H9 (cell line): ENCODE measurements at regions not wholly inside any gene's neighbourhood (a gene's known extent, or its start where the extent isn't known, plus 50 kb on each side); places are given as distances from the start of the nearest gene placed in this dataset.

Experiments
- DNase-seq: peaks from one replicate; pipeline ENCODE4 v3.0.0-alpha.2; 2017
- H2AFZ ChIP-seq: one replicate; pipeline ENCODE4 v1.6.1; 2013; ENCODE audit warnings: mild to moderate bottlenecking, low read length, control low read depth, moderate library complexity
- H2AK5ac ChIP-seq: 2 replicates; pipeline ENCODE4 v1.6.1; 2013; ENCODE audit warnings: low read length, control low read depth, mixed read lengths; ENCODE audit not compliant: insufficient read length
- H2BK120ac ChIP-seq: one replicate; pipeline ENCODE4 v1.6.1; 2013; ENCODE audit warnings: low read depth, mild to moderate bottlenecking, low read length, control low read depth, inconsistent platforms; ENCODE audit not compliant: poor library complexity, severe bottlenecking
- H2BK12ac ChIP-seq: 2 replicates; pipeline ENCODE4 v1.6.1; 2013; ENCODE audit warnings: low read length, control low read depth, mixed read lengths, low read depth; ENCODE audit not compliant: insufficient read length
- H2BK15ac ChIP-seq: 2 replicates; pipeline ENCODE4 v1.6.1; 2013; ENCODE audit warnings: low read depth, low read length, control low read depth
- H2BK20ac ChIP-seq: one replicate; pipeline ENCODE4 v1.6.1; 2013; ENCODE audit warnings: low read depth, mild to moderate bottlenecking, low read length, control low read depth, inconsistent platforms; ENCODE audit not compliant: poor library complexity, severe bottlenecking
- H2BK5ac ChIP-seq: 2 replicates; pipeline ENCODE4 v1.6.1; 2013; ENCODE audit warnings: low read length, control low read depth, mixed read lengths; ENCODE audit not compliant: insufficient read length
- H3K14ac ChIP-seq: 2 replicates; pipeline ENCODE4 v1.6.1; 2013; ENCODE audit warnings: low read length, control low read depth; ENCODE audit not compliant: insufficient read depth
- H3K18ac ChIP-seq: 2 replicates; pipeline ENCODE4 v1.6.1; 2013; ENCODE audit warnings: low read depth, mild to moderate bottlenecking, mixed read lengths, low read length, control low read depth; ENCODE audit not compliant: insufficient read length
- H3K23ac ChIP-seq: 2 replicates; pipeline ENCODE4 v1.6.1; 2013; ENCODE audit warnings: low read length, control low read depth, mixed read lengths, low read depth; ENCODE audit not compliant: insufficient read length
- H3K23me2 ChIP-seq: 2 replicates; pipeline ENCODE4 v1.6.1; 2013; ENCODE audit warnings: low read depth, mild to moderate bottlenecking, mixed read lengths, low read length, control low read depth; ENCODE audit not compliant: insufficient read length, poor library complexity, severe bottlenecking
- H3K27ac ChIP-seq: 2 replicates; pipeline ENCODE4 v1.5.1; 2013; ENCODE audit warnings: low read length, control low read depth, mixed read lengths, low read depth; ENCODE audit not compliant: insufficient read length
- H3K27me3 ChIP-seq: 2 replicates; pipeline ENCODE4 v1.6.1; 2013; ENCODE audit warnings: low read length, control low read depth, inconsistent platforms; ENCODE audit not compliant: insufficient read depth
- H3K4ac ChIP-seq: 2 replicates; pipeline ENCODE4 v1.6.1; 2013; ENCODE audit warnings: low read depth, mild to moderate bottlenecking, control low read depth, inconsistent platforms, low read length, moderate library complexity
- H3K4me1 ChIP-seq: 2 replicates; pipeline ENCODE4 v1.6.1; 2013; ENCODE audit warnings: low read length, control low read depth, inconsistent platforms; ENCODE audit not compliant: insufficient read depth
- H3K4me2 ChIP-seq: 2 replicates; pipeline ENCODE4 v1.6.1; 2013; ENCODE audit warnings: low read length, control low read depth, mixed read lengths; ENCODE audit not compliant: insufficient read length, insufficient read depth
- H3K56ac ChIP-seq: 2 replicates; pipeline ENCODE4 v1.6.1; 2013; ENCODE audit warnings: low read depth, mild to moderate bottlenecking, mixed read lengths, low read length, control low read depth; ENCODE audit not compliant: insufficient read length
- H3K79me1 ChIP-seq: 2 replicates; pipeline ENCODE4 v1.6.1; 2013; ENCODE audit warnings: low read depth, mild to moderate bottlenecking, moderate library complexity, low read length, control low read depth, inconsistent platforms; ENCODE audit not compliant: insufficient read depth, poor library complexity, severe bottlenecking
- H3K79me2 ChIP-seq: 2 replicates; pipeline ENCODE4 v1.6.1; 2013; ENCODE audit warnings: low read length, control low read depth, inconsistent platforms; ENCODE audit not compliant: insufficient read depth
- H3K9ac ChIP-seq: 2 replicates; pipeline ENCODE4 v1.6.1; 2013; ENCODE audit warnings: low read length, control low read depth, mixed read lengths; ENCODE audit not compliant: insufficient read length; ENCODE audit errors: extremely low read depth
- H3K9me3 ChIP-seq: one replicate; pipeline ENCODE4 v1.6.1; 2013; ENCODE audit warnings: low read depth, low read length, inconsistent platforms; ENCODE audit not compliant: control insufficient read depth
- H3T11ph ChIP-seq: one replicate; pipeline ENCODE4 v1.6.1; 2013; ENCODE audit warnings: mild to moderate bottlenecking, low read length, control low read depth, inconsistent platforms
- H4K20me1 ChIP-seq: one replicate; pipeline ENCODE4 v1.6.1; 2013; ENCODE audit not compliant: control insufficient read depth, insufficient read length, insufficient read depth
- H4K5ac ChIP-seq: 2 replicates; pipeline ENCODE4 v1.6.1; 2013; ENCODE audit warnings: low read depth, mild to moderate bottlenecking, mixed read lengths, low read length, control low read depth; ENCODE audit not compliant: insufficient read length
- H4K8ac ChIP-seq: replicated peaks from 2 replicates; pipeline ENCODE4 v1.6.1; 2013; ENCODE audit warnings: low read length, control low read depth, mixed read lengths, low read depth; ENCODE audit not compliant: insufficient read length
- H4K91ac ChIP-seq: 2 replicates; pipeline ENCODE4 v1.6.1; 2013; ENCODE audit warnings: low read depth, mild to moderate bottlenecking, moderate library complexity, mixed read lengths, low read length, control low read depth; ENCODE audit not compliant: insufficient read length
- H3K27ac Mint-ChIP-seq, 3 experiments: 2 replicates in 2 of 3; 3 replicates in 1 of 3; pipeline ENCODE4 v1.8.0; 2020 to 2021; ENCODE audit warnings: mixed read lengths in 3 of 3, mild to moderate bottlenecking in 1 of 3, moderate library complexity in 1 of 3
- H3K27me3 Mint-ChIP-seq: 2 replicates; pipeline ENCODE4 v1.8.0; 2021; ENCODE audit warnings: low read depth, mild to moderate bottlenecking, moderate library complexity, mixed read lengths
- H3K36me3 Mint-ChIP-seq, 3 experiments: 2 replicates in 2 of 3; 3 replicates in 1 of 3; pipeline ENCODE4 v1.8.0; 2020 to 2021; ENCODE audit warnings: low read depth in 3 of 3, mixed read lengths in 3 of 3; ENCODE audit not compliant: insufficient read depth in 1 of 3
- H3K4me1 Mint-ChIP-seq, 2 experiments: 2 replicates each; pipeline ENCODE4 v1.8.0; 2020; ENCODE audit warnings: mixed read lengths in 2 of 2
- H3K4me3 Mint-ChIP-seq, 2 experiments: 2 replicates in 1 of 2; 3 replicates in 1 of 2; pipeline ENCODE4 v1.8.0; 2020 to 2021; ENCODE audit warnings: mild to moderate bottlenecking in 2 of 2, mixed read lengths in 2 of 2, moderate library complexity in 1 of 2
- H3K9me3 Mint-ChIP-seq, 2 experiments: 2 replicates in 1 of 2; 3 replicates in 1 of 2; pipeline ENCODE4 v1.8.0; 2020; ENCODE audit warnings: mild to moderate bottlenecking in 2 of 2, mixed read lengths in 2 of 2, moderate library complexity in 1 of 2
- CTCF ChIP-seq: fragments of 200-600 bp; sonication (generic); conservative IDR thresholded peaks from 3 replicates; pipeline ENCODE4 v1.8.0; 2021; ENCODE audit warnings: antibody characterized with exemption, mild to moderate bottlenecking
- WGBS: extraction: QIAGEN DNeasy Blood & Tissue Kit; methylation state at CpG from one replicate; pipeline ENCODE4 v1.1.7; 2013; ENCODE audit warnings: missing lambda C conversion rate, low lambda C conversion rate, mixed read lengths; ENCODE audit not compliant: insufficient read length; ENCODE audit errors: extremely low coverage; 5-methylcytosine and 5-hydroxymethylcytosine counted together

- Histone ChIP-seq H3K4me2 (no peak overlapping the region), H4K91ac (no peak overlapping the region), H3K79me2 (no peaks in the 10 kb centered on the region), H2BK5ac (no peak overlapping the region), H2AFZ (no peak overlapping the region), H3K14ac (no peak overlapping the region), H3K4me1 (peaks cover 6% of the 10 kb centered on the region; the same call in 1 of the 2 replicates), H3K79me1 (no peaks in the 10 kb centered on the region), H2BK12ac (no peak overlapping the region), H2BK120ac (no peak overlapping the region), H4K8ac (no peak overlapping the region), H3K4ac (no peak overlapping the region), H2AK5ac (no peak overlapping the region), H3K9me3 (no peaks in the 10 kb centered on the region), H3K27me3 (no peaks in the 10 kb centered on the region), H3K23me2 (no peaks in the 10 kb centered on the region), H3K18ac (no peak overlapping the region), H2BK15ac (no peak overlapping the region), H3K9ac (no peak overlapping the region), H3K23ac (no peak overlapping the region), H3K56ac (no peak overlapping the region), H2BK20ac (no peak overlapping the region), H4K5ac (no peak overlapping the region), H4K20me1 (no peaks in the 10 kb centered on the region), H3T11ph (no peak overlapping the region), H3K27ac (no peak overlapping the region)
- TF ChIP-seq CTCF: no peak
- Mint-ChIP-seq H3K4me3 (no peak overlapping the region), H3K27me3 (no peaks in the 10 kb centered on the region), H3K9me3 (no peaks in the 10 kb centered on the region), H3K36me3 (no peaks in the 10 kb centered on the region), H3K4me1 (peaks cover 15 to 16% of the 10 kb centered on the region in 2 experiments), H3K27ac (no peak overlapping the region)
- WGBS: no CpG with 5 or more reads among the region's 3 CpGs
- no peak for DNase-seq
These were observed 1095.5 kb downstream of the PLA2G4A start for GRCh38 chr1:187924252-187924651.
